HG03097 (cell line): ENCODE measurements at regions not wholly inside any gene's neighbourhood (a gene's known extent, or its start where the extent isn't known, plus 50 kb on each side); places are given as distances from the start of the nearest gene placed in this dataset.
"Not testable (repeated sequence)": the region's sequence is repeated elsewhere in the genome, so short reads cannot be mapped to it uniquely, and the experiment has no call there.

Experiments used
- ATAC-seq: cut with Tn5 transposase; IDR thresholded peaks from one replicate; pipeline ENCODE4 v1.9.1; 2021; ENCODE audit not compliant: unreplicated experiment, low FRiP score

DNA sequence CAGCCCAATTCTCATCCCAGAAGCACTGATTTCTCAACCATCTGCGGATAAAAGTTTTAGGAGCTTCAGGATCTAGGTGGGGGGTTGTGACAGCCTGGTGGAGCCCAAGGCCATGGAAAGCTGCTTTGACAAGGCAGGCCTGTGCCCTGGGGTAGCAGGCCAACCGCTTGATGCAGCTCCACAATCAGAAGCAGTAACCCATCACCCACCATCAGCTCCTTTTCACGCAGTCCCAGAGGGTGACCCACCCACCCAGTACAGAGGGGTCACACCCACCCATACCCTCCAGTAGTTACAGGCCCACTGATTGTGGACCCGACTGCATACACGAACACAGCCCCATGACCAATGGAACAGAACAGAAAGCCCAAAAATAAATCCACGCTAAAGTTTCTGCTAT is 253.9 kb downstream of the AHR start:
- ATAC-seq: no peak

GRCh38 chr7:17552952-17553351 is 254.5 kb downstream of the AHR start:
- ATAC-seq: no peak

- no peak for ATAC-seq
Observed at GRCh38 chr7:17554341-17555015, 256.0 kb downstream of the AHR start.

- no peak for ATAC-seq
Observed at GRCh38 chr7:17556247-17556956, 257.9 kb downstream of the AHR start.

GRCh38 chr7:17557251-17557671 is 258.8 kb downstream of the AHR start:
- ATAC-seq: no peak

GRCh38 chr7:17558135-17558534 is 259.7 kb downstream of the AHR start:
- ATAC-seq: no peak

- no peak for ATAC-seq
Observed at GRCh38 chr7:17558558-17559332, 260.3 kb downstream of the AHR start.

GRCh38 chr7:17559388-17559787 is 260.9 kb downstream of the AHR start:
- ATAC-seq: no peak

DNA sequence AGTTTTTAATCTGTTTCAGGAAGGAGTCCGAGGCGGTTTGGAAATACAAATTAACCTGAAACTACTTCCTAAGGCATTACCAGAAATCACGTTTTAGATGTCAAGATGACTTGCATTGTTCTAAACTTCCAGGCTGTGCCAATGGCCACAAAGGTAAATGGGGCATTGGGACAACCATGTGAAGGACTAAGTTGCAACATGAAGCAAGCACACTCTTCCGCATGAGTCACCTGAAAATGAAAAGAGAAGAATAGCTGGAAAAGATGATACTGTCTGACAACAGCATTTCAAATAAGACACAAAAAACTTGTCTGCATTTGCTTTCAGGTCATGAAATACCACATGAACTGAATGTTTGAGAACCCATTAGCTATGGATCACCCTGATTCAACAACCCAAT is 262.1 kb downstream of the AHR start:
- no peak for ATAC-seq

DNA sequence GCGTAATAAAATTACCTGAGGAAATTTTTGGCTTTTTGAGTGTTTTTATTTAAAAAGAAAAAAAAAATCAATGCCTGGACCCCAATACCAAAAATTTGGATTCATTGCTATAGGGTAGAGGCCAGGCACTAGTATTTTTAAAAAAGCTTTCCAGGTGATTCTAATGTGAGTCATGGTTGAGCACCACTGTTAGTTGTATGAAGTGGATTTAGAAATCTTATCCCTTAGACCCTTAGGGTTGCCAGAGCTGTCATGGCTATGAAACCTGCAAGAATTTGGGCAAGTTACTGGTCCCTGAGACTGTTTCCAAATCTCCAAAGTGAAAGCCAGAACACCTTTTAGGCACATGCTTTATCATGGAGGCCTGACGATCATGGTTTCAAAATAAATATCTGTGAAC is 262.5 kb downstream of the AHR start:
- no peak for ATAC-seq

DNA sequence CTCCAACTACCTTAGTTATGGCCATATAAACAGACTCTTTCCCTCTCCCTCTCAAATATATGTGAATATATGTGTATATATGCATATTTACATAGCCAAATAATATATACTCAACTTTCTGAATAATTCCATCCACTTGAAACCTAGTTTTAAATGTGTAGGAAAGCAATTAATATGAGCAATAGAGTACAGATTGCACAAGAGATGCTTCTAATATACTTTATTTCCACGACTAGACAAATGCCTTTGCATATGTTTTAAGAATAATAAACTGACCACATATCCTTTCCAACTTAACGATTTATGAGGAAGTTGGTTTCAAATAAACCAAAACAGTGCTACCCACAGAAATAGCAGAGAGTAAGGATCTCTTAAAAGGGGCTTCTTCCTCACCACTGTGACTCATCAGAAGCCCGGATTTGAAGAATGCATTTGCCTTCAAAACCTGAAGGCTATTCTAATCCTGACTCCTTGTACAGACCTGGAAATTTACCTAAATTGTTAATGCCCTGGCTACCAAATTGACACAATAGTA is 266.3 kb downstream of the AHR start:
- no peak for ATAC-seq

- no peak for ATAC-seq
Observed at GRCh38 chr7:17580141-17580540, 281.7 kb downstream of the AHR start.

DNA sequence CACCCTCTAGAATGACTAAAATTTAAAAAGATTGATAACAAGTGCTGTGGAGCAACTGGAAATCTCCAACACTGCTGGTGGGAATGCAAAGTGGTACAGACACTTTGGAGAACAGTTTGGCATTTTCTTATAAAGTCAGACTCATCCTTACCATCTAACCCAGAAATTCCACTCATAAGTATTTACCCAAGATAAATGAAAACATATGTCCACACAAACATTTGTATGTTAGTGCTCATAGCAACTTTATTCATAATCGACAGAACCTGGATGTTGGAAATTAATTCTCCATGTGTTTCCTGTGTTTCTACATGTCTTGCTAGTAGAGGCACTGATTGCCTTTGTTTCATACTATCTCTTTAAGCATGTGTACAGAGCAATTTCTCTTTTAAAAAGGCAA is 282.4 kb downstream of the AHR start:
- ATAC-seq: no peak

- no peak for ATAC-seq
Observed at GRCh38 chr7:17581301-17581700, 282.8 kb downstream of the AHR start.

DNA sequence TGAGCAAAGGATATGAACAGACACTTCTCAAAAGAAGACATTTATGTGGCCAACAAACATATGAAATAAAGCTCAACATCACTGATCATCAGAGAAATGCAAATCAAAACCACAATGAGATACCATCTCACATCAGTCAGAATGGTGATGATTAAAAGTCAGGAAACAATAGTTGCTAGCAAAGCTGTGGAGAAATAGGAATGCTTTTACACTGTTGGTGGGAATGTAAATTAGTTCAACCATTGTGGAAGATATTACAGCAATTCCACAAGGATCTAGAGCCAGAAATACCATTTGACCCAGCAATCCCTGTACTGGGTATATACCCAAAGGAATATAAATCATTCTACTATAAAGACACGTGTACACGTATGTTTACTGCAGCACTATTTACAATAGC is 284.2 kb downstream of the AHR start:
- not testable (repeated sequence) for ATAC-seq

- ATAC-seq: no peak
Observed at GRCh38 chr7:17583786-17584185, 285.3 kb downstream of the AHR start.

DNA sequence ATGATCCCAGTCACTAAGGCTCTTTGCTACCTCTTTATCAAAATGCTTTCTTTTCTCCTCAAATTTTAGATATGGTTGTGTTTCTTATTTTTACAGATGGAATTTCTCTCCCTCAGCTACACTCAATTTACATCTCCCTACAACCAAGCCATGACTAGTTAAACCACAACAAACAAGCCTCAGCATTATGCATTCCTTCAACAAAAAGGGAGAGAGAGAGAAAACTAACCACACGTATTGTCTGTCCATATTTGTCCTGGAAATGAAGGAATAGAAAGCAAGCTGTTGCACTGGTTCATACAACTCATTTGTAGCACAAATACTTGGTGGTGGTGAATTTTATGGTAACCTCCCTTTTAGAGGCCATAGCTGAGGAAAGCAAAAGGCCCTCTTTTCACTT is 286.4 kb downstream of the AHR start:
- no peak for ATAC-seq

- no peak for ATAC-seq
Observed at GRCh38 chr7:17586711-17587110, 288.3 kb downstream of the AHR start.

DNA sequence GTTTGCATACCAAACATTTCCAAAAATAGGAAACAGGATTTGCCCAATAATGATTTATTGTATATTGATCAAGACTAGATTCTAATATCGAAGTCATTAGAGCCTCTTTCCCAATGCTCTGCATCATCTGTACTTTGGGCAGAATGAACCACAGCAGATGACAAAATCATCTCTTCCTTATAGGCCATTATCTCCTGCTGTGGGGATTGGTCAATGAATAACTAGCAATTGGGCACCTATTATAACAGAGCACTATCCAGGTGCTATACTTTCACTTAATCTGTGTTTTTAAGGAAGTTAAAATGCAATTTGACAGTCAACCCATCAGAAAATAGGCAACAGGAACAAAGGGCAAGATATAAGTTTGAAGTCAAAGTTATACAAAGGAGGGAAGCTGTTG is 290.3 kb downstream of the AHR start:
- no peak for ATAC-seq

- no peak for ATAC-seq
Observed at GRCh38 chr7:17589671-17590070, 291.2 kb downstream of the AHR start.

DNA sequence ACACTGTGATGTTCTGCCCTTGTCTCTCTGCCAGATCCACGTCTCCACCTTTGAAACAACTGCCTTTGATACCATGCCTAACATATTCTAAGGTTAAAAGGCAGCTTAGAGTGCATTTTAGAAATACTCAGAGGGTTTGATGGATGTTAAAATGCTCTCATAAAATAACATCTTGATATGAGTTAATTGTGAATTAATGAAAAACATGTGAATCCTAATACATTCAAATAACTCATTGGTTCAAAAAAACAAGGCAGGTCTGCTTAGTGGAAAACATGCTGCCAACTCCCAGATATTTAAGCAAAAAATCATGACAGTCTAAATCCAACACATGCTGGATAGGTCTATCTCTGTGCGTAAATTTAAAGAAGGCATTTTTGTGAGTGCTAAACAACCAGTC is 291.8 kb downstream of the AHR start:
- ATAC-seq: no peak
